GM12875 (cell line): ENCODE measurements at regions not wholly inside any gene's neighbourhood (a gene's known extent, or its start where the extent isn't known, plus 50 kb on each side); places are given as distances from the start of the nearest gene placed in this dataset.

ENCODE experiments used
- H3K4me3 ChIP-seq: one replicate; pipeline ENCODE4 v1.5.1; 2011; ENCODE audit warnings: low read depth, low read length, control low read depth
- CTCF ChIP-seq: IDR thresholded peaks from 2 replicates; pipeline ENCODE4 v1.5.1; 2011; ENCODE audit warnings: low read depth, mild to moderate bottlenecking, control low read depth, inconsistent platforms, low read length, moderate library complexity, borderline replicate concordance; ENCODE audit not compliant: insufficient read depth

GRCh38 chr16:9556949-9557665 is 465.7 kb downstream of the HAPSTR1 start:
- no peak overlapping the region for H3K4me3 ChIP-seq
- no peak for TF ChIP-seq CTCF

- no peak overlapping the region for H3K4me3 ChIP-seq
- no peak for TF ChIP-seq CTCF
Observed at GRCh38 chr16:9557713-9558112, 466.3 kb downstream of the HAPSTR1 start.

GRCh38 chr16:9566099-9566498 is 474.7 kb downstream of the HAPSTR1 start:
- no peak overlapping the region for H3K4me3 ChIP-seq
- TF ChIP-seq CTCF, result no peak

GRCh38 chr16:9567666-9568065 is 476.2 kb downstream of the HAPSTR1 start:
- no peak for TF ChIP-seq CTCF
- H3K4me3 ChIP-seq, result no peak overlapping the region

GRCh38 chr16:9568261-9568660 is 476.8 kb downstream of the HAPSTR1 start:
- no peak for TF ChIP-seq CTCF
- no peak overlapping the region for H3K4me3 ChIP-seq

- H3K4me3 ChIP-seq, result no peak overlapping the region
- no peak for TF ChIP-seq CTCF
Observed at GRCh38 chr16:9570521-9570920, 479.1 kb downstream of the HAPSTR1 start.

- TF ChIP-seq CTCF, result no peak
- no peak overlapping the region for H3K4me3 ChIP-seq
Observed at GRCh38 chr16:9578459-9578858, 487.0 kb downstream of the HAPSTR1 start.
